H1 (cell line): ENCODE measurements at regions not wholly inside any gene's neighbourhood (a gene's known extent, or its start where the extent isn't known, plus 50 kb on each side); places are given as distances from the start of the nearest gene placed in this dataset.

Source experiments
- CTCF ChIA-PET: fragments of 300-600 bp; sonication (Branson Sonifier 250); formaldehyde crosslinking; loops from one replicate; lab custom pipeline; 2021; ENCODE audit not compliant: partially characterized antibody; lab: Charles Lee
- POLR2A ChIA-PET: fragments of 300-600 bp; sonication (Branson Sonifier 250); formaldehyde crosslinking; loops from one replicate; lab custom pipeline; 2021; ENCODE audit warnings: inconsistent platforms; ENCODE audit not compliant: partially characterized antibody; lab: Charles Lee
- DNase-seq, 2 experiments: peaks; one replicate each; pipeline versions ENCODE4 v3.0.0 to v3.0.0-alpha.2; 2010 to 2022; ENCODE audit warnings: low spot score in 2 of 2, low read depth in 1 of 2, mixed read lengths in 1 of 2
- FAIRE-seq: peaks from 2 replicates; lab custom pipeline; 2011; peaks lifted over from hg19 to GRCh38; lab: Jason Lieb, UNC
- H2AFZ ChIP-seq: 2 replicates; pipeline ENCODE4 v1.8.1; 2012; ENCODE audit warnings: low read length, inconsistent platforms
- H2AK5ac ChIP-seq: 2 replicates; pipeline ENCODE4 v1.6.1; 2013; ENCODE audit warnings: low read depth, low read length
- H2BK120ac ChIP-seq: replicated peaks from 2 replicates; pipeline ENCODE3; 2013; ENCODE audit warnings: low read depth, low read length, inconsistent platforms
- H2BK12ac ChIP-seq: 2 replicates; pipeline ENCODE4 v1.6.1; 2013; ENCODE audit warnings: low read depth, low read length
- H2BK15ac ChIP-seq: 2 replicates; pipeline ENCODE4 v1.6.1; 2013; ENCODE audit warnings: low read length
- H2BK20ac ChIP-seq: 2 replicates; pipeline ENCODE4 v1.6.1; 2013; ENCODE audit warnings: low read length
- H2BK5ac ChIP-seq: 2 replicates; pipeline ENCODE4 v1.6.1; 2013; ENCODE audit warnings: low read depth, low read length
- H3K14ac ChIP-seq: 2 replicates; pipeline ENCODE4 v1.6.1; 2013; ENCODE audit warnings: inconsistent platforms; ENCODE audit not compliant: insufficient read length
- H3K18ac ChIP-seq: 2 replicates; pipeline ENCODE4 v1.6.1; 2013; ENCODE audit warnings: low read length; ENCODE audit errors: extremely low read depth
- H3K23ac ChIP-seq: 2 replicates; pipeline ENCODE4 v1.6.1; 2013; ENCODE audit warnings: inconsistent platforms; ENCODE audit not compliant: insufficient read length
- H3K23me2 ChIP-seq: 2 replicates; pipeline ENCODE4 v1.6.1; 2013; ENCODE audit warnings: low read depth, low read length
- H3K27ac ChIP-seq: 2 replicates; pipeline ENCODE4 v1.6.1; 2011; ENCODE audit warnings: low read depth, low read length, inconsistent platforms
- H3K27me3 ChIP-seq, 4 experiments: replicated peaks in 1 of 4; 1 replicate in 1 of 4; 2 replicates in 3 of 4; pipeline versions ENCODE4 v1.6.1 to v1.8.1; 2011 to 2013; ENCODE audit warnings: low read length in 3 of 4, mild to moderate bottlenecking in 3 of 4, inconsistent platforms in 2 of 4, mixed read lengths in 2 of 4, moderate library complexity in 1 of 4; ENCODE audit not compliant: control insufficient read depth in 3 of 4, insufficient read depth in 3 of 4; ENCODE audit errors: extremely low read depth in 1 of 4
- H3K36me3 ChIP-seq, 4 experiments: 2 replicates each; pipeline versions ENCODE4 v1.6.1 to v1.8.1; 2011 to 2013; ENCODE audit warnings: mild to moderate bottlenecking in 4 of 4, low read length in 3 of 4, moderate library complexity in 2 of 4, control low read depth in 1 of 4, inconsistent platforms in 1 of 4; ENCODE audit not compliant: insufficient read depth in 4 of 4, control insufficient read depth in 2 of 4
- H3K4ac ChIP-seq: replicated peaks from 2 replicates; pipeline ENCODE3; 2013; ENCODE audit warnings: low read length, low read depth, mixed read lengths, inconsistent platforms; ENCODE audit not compliant: insufficient read length
- H3K4me1 ChIP-seq, 4 experiments: replicated peaks in 1 of 4; 1 replicate in 1 of 4; 2 replicates in 3 of 4; pipeline versions ENCODE4 v1.6.1 to v1.8.1; 2011 to 2013; ENCODE audit warnings: low read length in 3 of 4, inconsistent platforms in 2 of 4, mixed read lengths in 1 of 4; ENCODE audit not compliant: insufficient read depth in 4 of 4, control insufficient read depth in 3 of 4
- H3K4me2 ChIP-seq, 2 experiments: 2 replicates each; pipeline versions ENCODE4 v1.6.1 to v1.8.1; 2011 to 2013; ENCODE audit warnings: low read depth in 2 of 2, low read length in 2 of 2, control low read depth in 1 of 2, inconsistent platforms in 1 of 2, mild to moderate bottlenecking in 1 of 2; ENCODE audit not compliant: insufficient read depth in 1 of 2
- H3K4me3 ChIP-seq, 4 experiments: fragments of 200-600, 300-600 bp in 1 of 4; sonication (generic), shearing (Covaris generic), sonication (Bioruptor Twin) in 1 of 4; 2 replicates each; pipeline versions ENCODE4 v1.5.1 to v1.8.1; 2011 to 2016; ENCODE audit warnings: low read length in 4 of 4, low read depth in 3 of 4, control low read depth in 2 of 4, inconsistent platforms in 2 of 4, mild to moderate bottlenecking in 2 of 4, mixed read lengths in 1 of 4, moderate library complexity in 1 of 4; ENCODE audit not compliant: insufficient read depth in 2 of 4; ENCODE audit errors: extremely low read depth in 1 of 4
- H3K56ac ChIP-seq: replicated peaks from 2 replicates; pipeline ENCODE3; 2013; ENCODE audit warnings: low read depth, mild to moderate bottlenecking, mixed read lengths, low read length, inconsistent platforms; ENCODE audit not compliant: insufficient read length
- H3K79me1 ChIP-seq: 2 replicates; pipeline ENCODE4 v1.6.1; 2013; ENCODE audit warnings: low read depth, low read length, control low read depth
- H3K79me2 ChIP-seq, 2 experiments: 2 replicates each; pipeline versions ENCODE4 v1.6.1 to v1.8.1; 2012 to 2013; ENCODE audit warnings: low read length in 2 of 2, mild to moderate bottlenecking in 2 of 2, inconsistent platforms in 1 of 2; ENCODE audit not compliant: insufficient read depth in 2 of 2, control insufficient read depth in 1 of 2
- H3K9ac ChIP-seq, 4 experiments: replicated peaks in 1 of 4; 1 replicate in 1 of 4; 2 replicates in 3 of 4; pipeline versions ENCODE4 v1.6.1 to v1.8.1; 2011 to 2013; ENCODE audit warnings: low read depth in 3 of 4, low read length in 3 of 4, control low read depth in 2 of 4, mild to moderate bottlenecking in 2 of 4, moderate library complexity in 2 of 4, inconsistent platforms in 1 of 4; ENCODE audit errors: extremely low read depth in 1 of 4
- H3K9me3 ChIP-seq, 2 experiments: 2 replicates each; pipeline versions ENCODE4 v1.6.1 to v1.8.1; 2012 to 2013; ENCODE audit warnings: mild to moderate bottlenecking in 2 of 2, moderate library complexity in 2 of 2, control low read depth in 1 of 2, inconsistent platforms in 1 of 2, low read depth in 1 of 2, low read length in 1 of 2, mixed read lengths in 1 of 2; ENCODE audit not compliant: insufficient read depth in 2 of 2
- H4K20me1 ChIP-seq, 2 experiments: replicated peaks in 1 of 2; 2 replicates each; pipeline versions ENCODE3 to v1.8.1; 2011 to 2013; ENCODE audit warnings: inconsistent platforms in 2 of 2, low read length in 2 of 2, mild to moderate bottlenecking in 1 of 2; ENCODE audit not compliant: insufficient read depth in 2 of 2, control insufficient read depth in 1 of 2
- H4K5ac ChIP-seq: 2 replicates; pipeline ENCODE4 v1.6.1; 2013; ENCODE audit warnings: low read length, low read depth, mixed read lengths, inconsistent platforms; ENCODE audit not compliant: insufficient read length
- H4K8ac ChIP-seq: 2 replicates; pipeline ENCODE4 v1.8.0; 2013; ENCODE audit warnings: mild to moderate bottlenecking, moderate library complexity, low read length, inconsistent platforms; ENCODE audit not compliant: insufficient read depth; ENCODE audit errors: extremely low read depth
- H4K91ac ChIP-seq: replicated peaks from 2 replicates; pipeline ENCODE3; 2013; ENCODE audit warnings: low read length, mixed read lengths, inconsistent platforms; ENCODE audit not compliant: insufficient read length
- ATF3 ChIP-seq: IDR thresholded peaks from 2 replicates; pipeline ENCODE4 v1.6.1; 2011; ENCODE audit warnings: low read depth, mild to moderate bottlenecking, low read length; ENCODE audit not compliant: insufficient read depth
- CTBP2 ChIP-seq: IDR thresholded peaks from 2 replicates; pipeline ENCODE4 v1.7.0; 2011; ENCODE audit warnings: borderline replicate concordance, mild to moderate bottlenecking, moderate library complexity, mixed read lengths, low read length; ENCODE audit not compliant: insufficient read depth, insufficient read length
- HDAC2 ChIP-seq, 2 experiments: fragments of 300-600 bp in 1 of 2; sonication (generic) in 1 of 2; IDR thresholded peaks; 2 replicates each; pipeline ENCODE4 v1.6.1; 2011 to 2012; ENCODE audit warnings: low read depth in 2 of 2, low read length in 2 of 2, mild to moderate bottlenecking in 2 of 2, moderate library complexity in 2 of 2, borderline replicate concordance in 1 of 2, inconsistent platforms in 1 of 2
- POLR2A ChIP-seq, 2 experiments: IDR thresholded peaks; 1 replicate in 1 of 2; 2 replicates in 1 of 2; pipeline ENCODE4 v1.6.1; 2011; ENCODE audit warnings: low read depth in 2 of 2, low read length in 2 of 2, mild to moderate bottlenecking in 2 of 2; ENCODE audit errors: control extremely low read depth in 1 of 2
- SIRT6 ChIP-seq: IDR thresholded peaks from one replicate; pipeline ENCODE4 v1.7.1; 2012; ENCODE audit warnings: low read length, inconsistent platforms
- SP4 ChIP-seq: IDR thresholded peaks from 2 replicates; pipeline ENCODE4 v1.6.1; 2012; ENCODE audit warnings: low read length, inconsistent platforms
- TCF12 ChIP-seq: IDR thresholded peaks from 2 replicates; pipeline ENCODE4 v1.6.1; 2011; ENCODE audit warnings: low read depth, mild to moderate bottlenecking, low read length
- USF2 ChIP-seq: IDR thresholded peaks from 2 replicates; pipeline ENCODE4 v1.6.1; 2011; ENCODE audit warnings: low read length, improper control_type of control experiment
- WGBS, 2 experiments: shearing (Covaris generic) in 1 of 2; methylation state at CpG; one replicate each; pipeline versions ENCODE4 v1.1.6 to v1.1.7; 2013 to 2015; ENCODE audit warnings: low lambda C conversion rate in 2 of 2, mixed read lengths in 2 of 2, inconsistent platforms in 1 of 2, low coverage in 1 of 2, missing lambda C conversion rate in 1 of 2; ENCODE audit not compliant: insufficient replicate concordance in 2 of 2, insufficient coverage in 1 of 2, insufficient read length in 1 of 2; ENCODE audit errors: extremely low coverage in 1 of 2, missing lambda C conversion rate in 1 of 2; 5-methylcytosine and 5-hydroxymethylcytosine counted together

GRCh38 chr18:23380817-23381216, 72.3 kb upstream of the RIOK3 start:
- Histone ChIP-seq H4K8ac (no peak overlapping the region), H3K79me2 (no peaks in the 10 kb centered on the region), H4K5ac (no peak overlapping the region), H3K14ac (no peak overlapping the region), H3K4me1 (no peaks in the 10 kb centered on the region), H3K4me3 (no peak overlapping the region), H3K56ac (no peak overlapping the region), H2BK5ac (no peak overlapping the region), H3K36me3 (no peaks in the 10 kb centered on the region; a peak in 1 of 8 replicates), H2BK20ac (no peak overlapping the region), H3K27ac (no peak overlapping the region), H3K18ac (no peak overlapping the region), H3K23ac (no peak overlapping the region), H2BK15ac (no peak overlapping the region), H3K4me2 (no peak overlapping the region), H3K4ac (no peak overlapping the region), H2AK5ac (no peak overlapping the region), H3K9me3 (no peaks in the 10 kb centered on the region), H4K91ac (no peak overlapping the region), H2AFZ (no peak overlapping the region), H3K27me3 (no peaks in the 10 kb centered on the region), H3K79me1 (no peaks in the 10 kb centered on the region), H3K23me2 (no peaks in the 10 kb centered on the region), H2BK120ac (no peak overlapping the region), H4K20me1 (no peaks in the 10 kb centered on the region), H3K9ac (no peak overlapping the region), H2BK12ac (no peak overlapping the region; the same call in 1 of the 2 replicates)
- WGBS, 2 experiments = 91% methylated on average over 2 of the region's 2 CpGs; no CpG with 5 or more reads in 1 of the 2 experiments
- POLR2A ChIA-PET = no interaction called here
- FAIRE-seq (no peak), DNase-seq (no peak)
- CTCF ChIA-PET = interaction anchor here (1.1 to 3.2 kb wide), 11 partner anchors 11 to 350 kb away, joined by 3 to 20 read pairs (median 4); no protein-coding TSS in a partner anchor
- no peak for TF ChIP-seq CTBP2
- TF ChIP-seq POLR2A (IDR thresholded peaks at IDR 0.05; ENCODE audit: control extremely low read depth in 1 of 2, low read depth in 2 of 2, low read length in 2 of 2) = no peak
- TF ChIP-seq ATF3 = no peak
- no peak for TF ChIP-seq SIRT6
- no peak for TF ChIP-seq USF2
- no peak for TF ChIP-seq SP4
- TF ChIP-seq HDAC2 (IDR thresholded peaks at IDR 0.05; ENCODE audit: borderline replicate concordance in 1 of 2, low read depth in 2 of 2, low read length in 2 of 2) = no peak
- no peak for TF ChIP-seq TCF12
